GM12874 (cell line): ENCODE measurements at regions not wholly inside any gene's neighbourhood (a gene's known extent, or its start where the extent isn't known, plus 50 kb on each side); places are given as distances from the start of the nearest gene placed in this dataset.

Source experiments
- CTCF ChIP-seq: IDR thresholded peaks from 2 replicates; pipeline ENCODE4 v1.5.1; 2011; ENCODE audit warnings: low read depth, mild to moderate bottlenecking, control low read depth, low read length, moderate library complexity; ENCODE audit not compliant: insufficient read depth

GRCh38 chr4:71156616-71157015, 163.2 kb downstream of the DCK start:
- TF ChIP-seq CTCF, result no peak

GRCh38 chr4:71162386-71162785, 168.9 kb downstream of the DCK start:
- no peak for TF ChIP-seq CTCF

GRCh38 chr4:71163317-71163716, 169.9 kb downstream of the DCK start:
- no peak for TF ChIP-seq CTCF

GRCh38 chr4:71167083-71167482, 171.7 kb upstream of the SLC4A4 start:
- TF ChIP-seq CTCF, result no peak

- TF ChIP-seq CTCF, result no peak
Measured at GRCh38 chr4:71171592-71171991, 167.2 kb upstream of the SLC4A4 start.

- no peak for TF ChIP-seq CTCF
Measured at GRCh38 chr4:71181332-71181731, 157.5 kb upstream of the SLC4A4 start.

GRCh38 chr4:71184195-71184781, 154.5 kb upstream of the SLC4A4 start:
- peak; percentile 62 for TF ChIP-seq CTCF

GRCh38 chr4:71185037-71185436, 153.8 kb upstream of the SLC4A4 start:
- TF ChIP-seq CTCF, result no peak
